LHCN-M2 (cell line): ENCODE measurements at regions not wholly inside any gene's neighbourhood (a gene's known extent, or its start where the extent isn't known, plus 50 kb on each side); places are given as distances from the start of the nearest gene placed in this dataset.
"Not testable (repeated sequence)": the region's sequence is repeated elsewhere in the genome, so short reads cannot be mapped to it uniquely, and the experiment has no call there.

Source experiments
- DNase-seq: peaks from one replicate; pipeline ENCODE4 v3.0.0-alpha.2; 2012; ENCODE audit warnings: low read depth

GRCh38 chr12:33825986-33826602 is 196.2 kb upstream of the ALG10 start:
- no peak for DNase-seq

DNA sequence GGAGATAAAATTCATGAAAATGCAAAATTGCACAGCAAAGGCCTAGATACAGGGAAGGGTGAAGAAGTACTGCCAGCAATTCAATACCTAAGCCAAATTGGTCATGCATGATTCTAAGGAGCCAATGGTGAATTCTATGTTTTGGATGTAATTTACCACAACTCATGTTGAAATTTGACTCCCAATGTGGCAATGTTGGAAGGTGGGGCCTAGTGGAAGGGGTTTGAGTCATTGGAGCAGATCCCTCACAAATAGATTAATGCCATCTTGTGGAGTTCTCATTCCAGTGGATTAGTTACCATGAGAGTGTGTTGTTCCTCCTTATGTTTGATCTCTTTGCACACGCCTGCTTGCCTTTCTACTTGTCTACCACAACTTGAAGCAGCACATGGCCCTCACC is 194.0 kb upstream of the ALG10 start:
- DNase-seq = peak; percentile 78

DNA sequence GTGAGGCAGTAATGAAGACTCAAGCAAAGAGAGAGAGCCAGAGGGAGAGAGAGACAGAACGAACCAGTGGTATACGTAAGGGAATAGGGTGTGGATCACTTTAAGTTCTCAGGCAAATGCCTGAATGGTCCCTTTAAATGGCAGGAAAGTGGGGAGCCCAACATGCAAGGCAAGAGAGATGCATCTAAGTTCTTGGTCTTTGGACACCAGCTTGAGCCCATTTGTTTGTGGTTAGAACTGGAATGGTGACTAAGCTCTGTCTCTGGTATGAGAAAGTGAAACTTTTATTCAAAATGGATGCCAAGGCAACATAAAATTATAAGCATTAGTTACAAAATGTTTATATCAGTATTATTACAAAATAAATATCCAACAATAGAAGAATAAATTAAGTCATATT is 192.2 kb upstream of the ALG10 start:
- DNase-seq = peak; percentile 73

GRCh38 chr12:33832900-33833299 is 189.4 kb upstream of the ALG10 start:
- DNase-seq = peak; percentile 54

- no peak for DNase-seq
Measured at GRCh38 chr12:33834672-33835071, 187.6 kb upstream of the ALG10 start.

GRCh38 chr12:33876618-33877017 is 145.7 kb upstream of the ALG10 start:
- DNase-seq = peak; percentile 19

DNA sequence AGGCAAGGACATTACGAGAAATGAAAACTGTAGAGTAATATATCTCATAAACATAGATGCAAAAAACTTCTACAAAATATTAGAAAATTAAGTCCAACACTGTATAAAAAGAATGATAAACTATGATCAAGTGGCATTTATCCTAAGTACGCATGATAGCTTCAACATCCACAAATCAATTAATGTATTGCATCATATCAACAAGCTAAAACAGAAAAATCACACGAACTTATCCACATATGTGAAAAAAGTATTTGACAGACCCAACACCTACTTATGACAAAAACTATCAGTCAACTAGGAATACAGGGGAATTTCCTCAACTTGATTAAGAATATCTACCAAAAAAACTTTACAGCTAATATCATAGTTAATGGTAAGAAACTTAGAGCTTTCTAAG is 129.9 kb upstream of the ALG10 start:
- no peak for DNase-seq

GRCh38 chr12:33920460-33920859 is 101.8 kb upstream of the ALG10 start:
- not testable (repeated sequence) for DNase-seq

GRCh38 chr12:33926095-33926494 is 96.2 kb upstream of the ALG10 start:
- no peak for DNase-seq

- DNase-seq = not testable (repeated sequence)
Measured at GRCh38 chr12:33937669-33938068, 84.6 kb upstream of the ALG10 start.

DNA sequence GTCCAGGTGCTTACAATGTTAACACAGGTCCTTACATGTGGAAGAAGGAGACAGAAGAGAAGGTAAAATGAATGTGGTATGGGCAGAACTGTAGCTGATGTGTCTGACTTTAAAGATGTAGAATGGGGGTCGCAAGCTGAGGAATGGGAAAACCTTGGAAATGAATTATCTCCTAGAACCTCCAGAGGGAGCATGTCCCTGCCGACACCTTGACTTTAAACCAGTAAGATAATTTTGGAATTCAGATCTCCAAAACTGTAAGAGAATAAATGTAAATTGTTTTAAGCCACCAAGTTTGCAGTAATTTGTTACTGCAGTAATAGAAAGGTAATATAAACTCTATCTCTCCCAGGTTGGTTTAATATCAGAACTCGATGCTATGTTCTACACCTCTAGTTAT is 80.1 kb upstream of the ALG10 start:
- DNase-seq = no peak

- peak; percentile 30 for DNase-seq
Measured at GRCh38 chr12:33944703-33945437, 77.4 kb upstream of the ALG10 start.

DNA sequence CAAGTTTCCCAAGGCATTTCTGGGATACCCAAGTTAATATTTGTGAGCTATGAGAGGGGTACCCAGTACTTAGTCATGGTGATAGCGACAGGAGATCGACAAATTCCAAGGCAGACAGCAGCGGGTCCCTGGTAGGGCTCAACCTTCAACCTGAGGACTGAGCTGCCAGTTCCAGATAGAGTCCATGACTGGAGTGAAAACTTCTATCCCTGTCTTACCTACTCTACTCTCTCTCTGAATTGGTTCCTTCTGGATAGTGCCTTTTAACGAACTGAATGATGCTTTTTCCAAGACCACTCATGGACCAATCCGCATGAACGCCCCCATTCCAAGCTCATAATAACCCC is 76.9 kb upstream of the ALG10 start:
- no peak for DNase-seq

GRCh38 chr12:33966219-33966618 is 56.1 kb upstream of the ALG10 start:
- not testable (repeated sequence) for DNase-seq

- DNase-seq = no peak
Measured at GRCh38 chr12:33967760-33968159, 54.5 kb upstream of the ALG10 start.
